ENCODE measurements at regions not wholly inside any gene's neighbourhood (a gene's known extent, or its start where the extent isn't known, plus 50 kb on each side); places are given as distances from the start of the nearest gene placed in this dataset.

DNA sequence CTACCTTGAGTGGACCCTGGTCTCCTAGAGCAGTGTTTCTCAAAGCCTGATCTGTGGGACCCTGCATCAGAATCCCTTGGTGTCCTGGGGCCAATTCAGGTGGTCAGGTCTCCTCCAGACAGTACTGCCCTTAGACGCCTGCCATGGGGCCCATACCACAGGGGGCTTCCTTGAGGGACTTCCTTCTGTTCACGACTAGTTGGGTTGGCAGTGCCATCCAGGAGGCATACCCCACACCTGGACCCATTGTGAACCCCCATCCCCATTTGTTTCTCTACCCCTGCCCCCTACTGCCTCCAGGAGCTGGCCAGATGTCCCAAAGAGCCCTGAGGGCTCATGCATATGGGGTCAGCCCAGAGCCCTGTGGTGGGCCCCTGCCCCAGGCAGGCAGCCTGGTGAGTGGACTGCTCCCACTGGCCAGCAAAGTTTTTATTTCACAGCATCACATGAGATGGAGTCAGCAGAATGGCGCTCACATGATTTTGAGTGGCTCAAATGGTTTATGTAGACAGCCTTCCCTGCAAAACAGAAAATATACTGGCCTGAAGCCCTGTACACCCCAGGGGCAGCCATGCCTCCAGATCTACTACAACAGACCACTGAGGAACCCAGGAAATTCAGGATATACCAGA lies 259.9 kb upstream of the ZMIZ1 start:
- no peak for TF ChIP-seq FOXP2 (optimal IDR thresholded peaks at IDR 0.05; ENCODE audit: borderline replicate concordance, extremely low read depth, extremely low read length, insufficient read depth)
- TF ChIP-seq POLR2AphosphoS5 (IDR thresholded peaks at IDR 0.05; ENCODE audit: low read depth, low read length) = no peak
- no peak for TF ChIP-seq TAF1 (IDR thresholded peaks at IDR 0.05; ENCODE audit: borderline replicate concordance, insufficient read depth, low read length)
- TF ChIP-seq, protein P1, sequence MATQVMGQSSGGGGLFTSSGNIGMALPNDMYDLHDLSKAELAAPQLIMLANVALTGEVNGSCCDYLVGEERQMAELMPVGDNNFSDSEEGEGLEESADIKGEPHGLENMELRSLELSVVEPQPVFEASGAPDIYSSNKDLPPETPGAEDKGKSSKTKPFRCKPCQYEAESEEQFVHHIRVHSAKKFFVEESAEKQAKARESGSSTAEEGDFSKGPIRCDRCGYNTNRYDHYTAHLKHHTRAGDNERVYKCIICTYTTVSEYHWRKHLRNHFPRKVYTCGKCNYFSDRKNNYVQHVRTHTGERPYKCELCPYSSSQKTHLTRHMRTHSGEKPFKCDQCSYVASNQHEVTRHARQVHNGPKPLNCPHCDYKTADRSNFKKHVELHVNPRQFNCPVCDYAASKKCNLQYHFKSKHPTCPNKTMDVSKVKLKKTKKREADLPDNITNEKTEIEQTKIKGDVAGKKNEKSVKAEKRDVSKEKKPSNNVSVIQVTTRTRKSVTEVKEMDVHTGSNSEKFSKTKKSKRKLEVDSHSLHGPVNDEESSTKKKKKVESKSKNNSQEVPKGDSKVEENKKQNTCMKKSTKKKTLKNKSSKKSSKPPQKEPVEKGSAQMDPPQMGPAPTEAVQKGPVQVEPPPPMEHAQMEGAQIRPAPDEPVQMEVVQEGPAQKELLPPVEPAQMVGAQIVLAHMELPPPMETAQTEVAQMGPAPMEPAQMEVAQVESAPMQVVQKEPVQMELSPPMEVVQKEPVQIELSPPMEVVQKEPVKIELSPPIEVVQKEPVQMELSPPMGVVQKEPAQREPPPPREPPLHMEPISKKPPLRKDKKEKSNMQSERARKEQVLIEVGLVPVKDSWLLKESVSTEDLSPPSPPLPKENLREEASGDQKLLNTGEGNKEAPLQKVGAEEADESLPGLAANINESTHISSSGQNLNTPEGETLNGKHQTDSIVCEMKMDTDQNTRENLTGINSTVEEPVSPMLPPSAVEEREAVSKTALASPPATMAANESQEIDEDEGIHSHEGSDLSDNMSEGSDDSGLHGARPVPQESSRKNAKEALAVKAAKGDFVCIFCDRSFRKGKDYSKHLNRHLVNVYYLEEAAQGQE (IDR thresholded peaks at IDR 0.05; ENCODE audit: insufficient read depth in 1 of 2, low read depth in 2 of 2, low read length in 2 of 2) = no peak
- no peak for TF ChIP-seq SIN3A (IDR thresholded peaks at IDR 0.05; ENCODE audit: borderline replicate concordance, insufficient read depth, low read length)

DNA sequence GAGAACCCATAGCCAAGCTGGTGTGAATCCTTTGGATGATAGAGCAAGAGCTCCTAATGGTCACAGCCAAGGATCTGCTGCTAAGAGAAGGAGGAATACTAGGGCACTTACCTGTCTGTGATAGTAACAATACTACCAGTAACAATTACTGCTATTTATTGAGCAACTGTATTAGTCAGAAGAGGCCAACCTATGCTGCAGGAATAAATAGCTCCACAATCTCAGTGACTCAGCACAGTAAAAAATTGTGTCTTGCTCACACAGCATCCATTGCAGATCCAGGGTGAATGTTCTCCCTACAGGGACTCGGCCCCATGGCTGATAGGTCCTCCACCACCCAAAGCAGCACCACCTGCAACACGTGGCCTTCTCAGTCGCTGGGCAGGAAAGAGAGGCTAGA lies 257.6 kb upstream of the ZMIZ1 start:
- no peak for TF ChIP-seq SIN3A (IDR thresholded peaks at IDR 0.05; ENCODE audit: borderline replicate concordance, insufficient read depth, low read length)

DNA sequence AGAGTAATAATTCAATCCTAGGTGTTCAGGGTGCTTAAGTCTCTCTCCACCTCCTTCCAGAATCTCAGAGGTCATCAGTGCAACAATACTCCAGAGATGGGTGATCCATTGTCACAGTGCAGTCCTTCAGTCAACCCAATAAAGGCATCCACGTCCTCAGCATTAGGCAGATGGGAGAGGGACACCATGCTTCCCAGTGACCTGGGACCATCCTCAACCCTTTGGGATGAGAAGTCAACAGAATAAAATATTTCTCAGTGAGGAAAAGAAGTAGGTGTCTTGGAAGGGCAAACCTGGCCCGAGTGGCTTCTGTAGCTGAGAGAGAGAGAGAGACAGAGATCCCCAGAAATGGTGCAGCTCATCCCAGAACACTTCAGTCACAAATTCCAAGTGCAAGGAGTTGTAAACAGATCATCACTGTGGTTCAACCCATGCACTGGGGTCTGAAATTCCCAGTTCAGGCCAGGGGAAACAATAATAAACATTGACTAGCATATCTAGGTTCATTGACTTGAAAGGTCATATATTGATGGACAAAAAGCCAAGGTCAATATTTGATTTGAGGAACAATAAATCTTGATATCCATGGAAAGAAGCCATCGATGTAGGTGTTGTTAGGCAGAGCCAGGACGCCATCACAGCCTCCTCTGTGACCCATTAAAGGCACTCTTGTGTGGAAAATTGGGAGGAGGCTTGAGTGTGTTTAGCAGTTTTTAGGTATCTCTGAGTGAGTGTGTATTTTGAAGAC lies 256.0 kb upstream of the ZMIZ1 start:
- no peak for TF ChIP-seq FOXP2 (optimal IDR thresholded peaks at IDR 0.05; ENCODE audit: borderline replicate concordance, extremely low read depth, extremely low read length, insufficient read depth)
- TF ChIP-seq, protein P1 (IDR thresholded peaks at IDR 0.05; ENCODE audit: insufficient read depth in 1 of 2, low read depth in 2 of 2, low read length in 2 of 2) = no peak

DNA sequence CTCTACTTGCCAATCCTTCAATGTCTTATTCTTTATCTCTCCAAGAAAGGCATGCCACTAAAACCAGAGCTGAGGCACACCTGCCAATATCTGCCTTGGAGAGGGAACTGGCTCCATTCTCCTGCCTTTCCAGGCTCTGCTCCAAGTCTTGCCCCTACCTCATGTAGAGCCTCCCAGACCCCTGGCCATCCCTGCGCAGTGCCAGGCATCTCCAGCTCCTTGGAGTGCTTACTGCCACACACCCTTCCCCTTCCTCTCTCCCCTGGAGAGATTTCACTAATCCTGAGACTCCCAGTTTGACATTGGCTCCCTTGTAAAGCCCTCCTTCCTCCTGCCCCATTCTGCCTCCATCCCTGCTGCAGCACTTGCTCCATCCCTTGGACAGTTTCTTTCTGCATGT lies 255.2 kb upstream of the ZMIZ1 start:
- TF ChIP-seq FOXP2 (optimal IDR thresholded peaks at IDR 0.05; ENCODE audit: borderline replicate concordance, extremely low read depth, extremely low read length, insufficient read depth) = no peak
- TF ChIP-seq TAF1 (IDR thresholded peaks at IDR 0.05; ENCODE audit: borderline replicate concordance, insufficient read depth, low read length) = no peak
- TF ChIP-seq, protein P1 (IDR thresholded peaks at IDR 0.05; ENCODE audit: insufficient read depth in 1 of 2, low read depth in 2 of 2, low read length in 2 of 2) = no peak
- TF ChIP-seq SIN3A (IDR thresholded peaks at IDR 0.05; ENCODE audit: borderline replicate concordance, insufficient read depth, low read length) = no peak
- TF ChIP-seq POLR2AphosphoS5 (IDR thresholded peaks at IDR 0.05; ENCODE audit: low read depth, low read length) = no peak

DNA sequence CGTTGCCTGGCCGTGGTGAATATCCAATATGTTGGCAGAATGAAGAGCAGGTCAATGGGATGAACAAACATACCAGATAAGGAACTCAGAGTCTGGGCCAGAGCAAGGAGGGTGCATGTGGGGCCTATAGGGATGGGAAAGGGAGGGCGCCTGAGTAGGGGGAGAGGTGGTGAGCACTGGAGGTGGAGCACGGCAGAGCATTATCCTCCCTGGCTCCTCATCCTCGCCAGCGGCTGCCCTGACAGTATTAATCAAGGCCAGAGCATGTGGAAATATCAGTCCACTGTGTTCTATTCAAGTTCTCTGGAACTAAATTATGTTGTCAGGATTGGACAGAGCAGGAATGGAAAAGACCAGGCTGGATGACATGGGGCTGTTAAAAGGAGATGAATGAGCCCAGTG lies 254.8 kb upstream of the ZMIZ1 start:
- TF ChIP-seq FOXP2 (optimal IDR thresholded peaks at IDR 0.05; ENCODE audit: borderline replicate concordance, extremely low read depth, extremely low read length, insufficient read depth) (no peak), TAF1 (IDR thresholded peaks at IDR 0.05; ENCODE audit: borderline replicate concordance, insufficient read depth, low read length) (no peak), POLR2AphosphoS5 (IDR thresholded peaks at IDR 0.05; ENCODE audit: low read depth, low read length) (no peak), SIN3A (IDR thresholded peaks at IDR 0.05; ENCODE audit: borderline replicate concordance, insufficient read depth, low read length) (no peak)
- TF ChIP-seq, protein P1 (IDR thresholded peaks at IDR 0.05; ENCODE audit: insufficient read depth in 1 of 2, low read depth in 2 of 2, low read length in 2 of 2) = no peak
